CD4-positive, alpha-beta T cell treated with Interleukin-17A for 4 hours (primary cell): ENCODE measurements at regions not wholly inside any gene's neighbourhood (a gene's known extent, or its start where the extent isn't known, plus 50 kb on each side); places are given as distances from the start of the nearest gene placed in this dataset.

Source experiments
- DNase-seq: peaks from one replicate; pipeline ENCODE4 v3.0.0-alpha.2; 2020; ENCODE audit warnings: mixed read lengths

DNA sequence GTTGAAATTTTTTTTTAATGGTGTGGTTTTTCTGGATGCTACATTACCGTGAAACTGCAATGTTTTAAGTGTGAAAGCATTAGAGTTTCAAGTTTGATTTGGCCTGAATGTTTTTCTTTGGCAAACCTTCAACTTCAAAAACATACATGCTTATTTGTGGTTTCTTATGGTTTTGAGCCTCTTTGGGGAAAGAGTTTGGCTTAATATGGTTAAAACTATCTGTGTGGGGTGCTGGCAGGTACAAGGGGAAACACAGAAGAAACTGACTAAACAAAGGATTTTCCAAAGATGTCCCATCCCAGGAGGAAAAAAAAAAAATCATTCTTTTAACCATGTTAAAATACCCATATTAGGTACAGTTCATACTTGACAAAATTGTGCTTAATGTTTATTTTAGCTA, 121.1 kb downstream of the HGF start:
- DNase-seq: no peak

GRCh38 chr7:81645435-81645834, 124.4 kb downstream of the HGF start:
- DNase-seq: no peak

DNA sequence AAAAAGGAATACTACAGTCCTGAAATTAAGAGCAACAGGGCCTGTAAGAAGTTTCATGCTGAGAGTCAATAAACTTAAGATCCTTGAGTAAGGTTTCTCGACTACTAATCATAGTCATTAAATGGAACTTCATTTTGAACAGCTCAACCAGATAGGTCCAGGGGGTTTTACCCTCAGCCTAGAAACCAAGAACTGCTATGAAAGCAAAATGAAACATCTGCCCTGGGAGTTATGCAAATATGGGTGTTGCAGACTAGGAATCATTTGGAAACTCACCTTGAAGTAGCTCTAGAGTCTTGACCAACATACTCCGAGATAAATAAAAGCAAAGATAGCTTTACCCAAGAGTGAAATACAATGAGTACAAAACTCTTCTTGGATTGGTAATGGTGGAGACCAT, 128.0 kb downstream of the HGF start:
- no peak for DNase-seq

DNA sequence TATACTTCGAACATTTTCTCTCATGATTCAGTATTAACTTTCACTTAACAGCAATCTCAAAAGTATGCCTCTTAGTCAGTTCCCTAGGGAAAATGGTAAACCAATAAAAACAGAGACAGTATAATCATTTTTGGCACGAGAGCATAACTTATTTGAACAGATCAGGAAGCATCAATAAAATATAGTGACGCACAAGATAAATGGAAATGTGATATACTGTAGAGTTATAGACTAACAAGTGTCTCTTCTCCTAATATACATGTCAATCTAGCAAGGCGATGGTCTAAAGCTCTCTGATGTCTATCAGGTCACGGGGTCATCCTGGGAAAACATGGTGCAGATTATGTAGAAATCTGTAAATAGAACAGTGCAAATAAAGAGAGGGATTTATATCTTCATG, 131.6 kb downstream of the HGF start:
- no peak for DNase-seq

GRCh38 chr7:81637534-81637933, 132.3 kb downstream of the HGF start:
- no peak for DNase-seq

GRCh38 chr7:81632418-81632817, 137.4 kb downstream of the HGF start:
- DNase-seq: no peak

DNA sequence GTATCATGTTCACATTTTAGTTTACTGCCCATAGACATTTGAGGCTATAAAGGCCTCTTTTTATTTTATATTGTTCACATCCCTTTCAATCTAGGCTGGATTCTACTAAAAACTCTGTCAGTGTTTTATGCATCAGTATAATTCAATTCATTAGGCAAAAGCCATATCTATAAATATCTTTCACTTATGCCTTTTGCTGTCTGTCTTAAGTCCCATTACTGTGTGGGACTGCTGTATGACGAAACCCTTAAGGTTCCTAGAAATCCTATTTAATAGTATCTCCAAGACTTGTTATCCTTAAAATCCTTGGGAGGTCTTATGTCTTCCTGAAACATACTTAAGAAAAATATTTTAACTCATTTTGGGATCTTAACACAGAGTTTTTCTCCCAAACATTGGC, 139.2 kb downstream of the HGF start:
- DNase-seq: no peak

- no peak for DNase-seq
These were observed 140.1 kb downstream of the HGF start for GRCh38 chr7:81629702-81630101.

DNA sequence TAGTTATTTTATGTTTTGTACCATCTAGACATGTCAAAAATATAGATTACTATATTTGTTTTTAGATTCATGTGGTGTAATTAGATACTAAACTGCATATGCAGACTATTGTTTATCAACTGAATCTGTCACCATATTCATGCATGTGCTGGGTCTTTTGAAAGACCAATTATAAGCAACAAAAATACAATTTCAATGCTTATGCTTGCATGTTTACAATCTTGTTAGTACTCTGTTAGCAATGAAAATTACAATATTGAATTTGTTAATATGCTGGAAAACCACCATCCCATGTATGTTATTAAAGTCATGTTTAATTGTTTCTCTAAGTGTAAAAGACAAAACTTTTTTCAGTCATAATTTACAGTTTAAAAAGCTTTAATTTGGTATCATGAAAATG, 140.9 kb downstream of the HGF start:
- DNase-seq: no peak

- DNase-seq: no peak
These were observed 142.1 kb downstream of the HGF start for GRCh38 chr7:81627536-81628287.

DNA sequence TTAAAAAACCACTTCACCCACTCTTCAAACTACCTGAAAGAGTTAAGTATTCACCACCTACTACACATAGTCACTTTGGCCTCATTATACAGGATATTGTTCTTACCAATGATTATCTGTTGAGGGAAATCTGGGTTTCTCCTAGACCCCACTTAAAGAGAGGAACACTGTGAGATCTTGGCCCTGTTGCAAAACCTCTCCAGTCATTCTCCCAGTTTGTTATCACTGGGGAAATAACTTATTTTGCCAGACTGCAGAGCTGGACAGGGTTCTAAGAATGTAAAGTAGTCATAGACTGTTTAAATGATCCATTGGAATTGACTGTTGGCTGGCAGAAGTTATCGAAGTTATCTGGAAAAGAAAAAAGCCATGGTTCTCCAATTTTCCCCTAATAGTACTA, 143.8 kb downstream of the HGF start:
- DNase-seq: no peak

DNA sequence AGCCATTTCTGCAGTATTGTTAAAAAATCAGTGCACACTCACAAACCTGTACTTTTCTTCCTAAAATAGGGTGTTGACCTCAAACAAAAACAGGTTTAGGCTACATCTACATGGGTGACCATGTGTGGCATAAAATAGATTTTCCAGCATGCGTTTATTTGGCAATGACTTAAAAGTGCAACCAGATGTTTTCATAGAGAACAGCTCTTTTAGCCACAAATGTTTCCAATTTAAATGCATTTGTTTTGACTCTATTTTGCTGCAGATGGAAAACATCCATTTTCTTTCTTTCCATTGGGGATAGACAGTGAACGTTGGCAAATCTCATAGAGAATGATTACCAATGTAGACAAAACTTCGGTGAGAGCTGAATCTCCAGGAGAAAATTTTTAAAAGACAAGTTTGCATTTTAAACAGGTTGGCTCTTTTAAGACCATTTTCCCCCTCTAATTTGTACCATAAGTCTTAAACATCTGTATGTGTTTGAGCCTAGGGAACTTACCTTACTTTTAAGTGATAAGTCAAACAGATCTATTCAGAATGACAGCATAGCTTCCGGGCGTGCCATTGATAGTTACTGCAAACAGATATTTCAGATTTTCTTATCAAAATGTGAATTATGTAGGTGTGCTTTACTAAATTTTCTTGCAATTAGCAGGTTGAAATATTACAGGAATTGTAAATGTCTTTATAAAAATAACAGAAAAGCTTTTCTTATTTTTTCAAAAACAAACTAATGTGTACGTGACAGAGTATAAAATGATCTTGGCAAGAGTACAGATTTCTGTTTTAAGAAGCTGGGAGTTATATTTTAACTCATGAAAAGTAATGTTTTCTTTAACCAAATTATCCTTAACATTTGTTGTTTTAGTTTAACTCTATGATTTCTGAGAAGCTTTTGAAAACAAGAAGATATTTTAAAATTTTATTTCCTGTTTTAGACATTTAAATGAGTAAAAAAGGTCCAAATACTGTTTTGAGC, 144.9 kb downstream of the HGF start:
- DNase-seq: no peak

DNA sequence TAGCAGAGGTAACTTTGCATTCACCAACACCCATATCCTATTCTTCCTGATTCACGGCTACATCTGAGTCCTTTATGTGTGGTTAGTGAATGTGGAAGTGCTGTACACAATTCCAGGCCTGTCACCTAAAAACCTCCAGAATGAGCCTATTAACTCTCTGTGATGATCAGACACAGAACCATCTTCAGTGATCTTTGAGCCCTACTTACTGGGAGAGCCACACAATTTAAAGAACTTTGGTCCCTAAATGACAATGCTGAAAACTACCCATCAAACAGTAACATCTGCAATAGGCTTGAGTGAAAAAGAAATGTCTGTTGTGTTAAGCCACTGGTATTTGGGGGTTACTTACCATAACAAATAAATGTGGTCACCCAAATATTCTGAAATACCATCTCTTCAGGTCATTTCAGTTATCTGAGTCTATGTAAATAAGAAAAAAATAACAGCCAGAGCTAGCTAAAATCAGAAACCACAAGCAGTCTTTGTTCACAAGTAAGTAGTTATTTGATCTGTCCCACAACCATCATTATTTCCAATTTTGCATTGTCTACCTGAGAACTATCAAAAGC, 145.7 kb downstream of the HGF start:
- no peak for DNase-seq

- DNase-seq: no peak
These were observed 146.5 kb downstream of the HGF start for GRCh38 chr7:81623251-81623855.

DNA sequence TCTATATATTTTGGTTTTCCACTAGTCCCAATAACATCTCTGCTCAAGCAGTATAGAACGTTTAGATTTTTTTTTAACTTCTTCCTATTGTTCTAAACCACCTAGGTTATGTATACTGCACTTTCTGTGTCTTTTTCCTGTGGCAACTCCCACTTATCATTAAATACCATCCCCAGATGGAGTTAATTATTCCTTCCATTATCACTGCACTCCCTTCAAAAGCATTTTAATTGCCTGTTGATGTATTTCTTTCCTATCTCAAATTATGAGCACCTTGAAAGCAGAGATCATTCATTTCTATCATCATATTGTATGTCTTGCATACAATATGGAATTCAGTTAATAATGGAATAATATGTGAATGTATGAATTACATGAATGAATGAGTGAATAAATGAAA, 148.0 kb downstream of the HGF start:
- no peak for DNase-seq

DNA sequence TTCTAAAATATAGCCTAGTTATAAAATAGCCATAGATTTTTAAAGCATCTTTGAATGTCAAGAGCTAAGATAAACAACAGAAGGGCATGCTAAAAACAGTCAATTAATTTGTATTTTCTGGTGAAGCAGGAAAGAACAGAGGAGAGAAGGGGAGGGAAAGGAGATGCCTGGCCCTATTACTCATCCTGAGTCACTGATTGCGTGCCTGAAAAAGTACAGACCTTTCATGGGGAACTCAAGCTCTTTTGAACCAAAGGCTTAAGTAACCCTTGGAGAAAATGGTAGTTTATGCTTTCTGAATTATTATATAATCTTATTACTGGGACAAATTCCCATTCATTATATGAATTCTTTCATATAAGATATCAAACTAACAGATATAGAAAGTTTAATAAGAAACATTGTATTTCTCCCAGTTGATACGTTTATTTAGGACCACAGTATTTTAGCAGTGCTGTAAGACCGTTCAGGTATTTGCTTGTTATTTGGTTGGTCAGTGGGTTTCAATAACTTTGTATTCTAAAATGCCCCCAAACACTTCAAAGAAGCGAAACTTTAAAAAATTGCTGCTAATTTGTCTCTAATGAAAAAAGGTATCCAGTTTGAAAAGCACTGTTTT, 151.3 kb downstream of the HGF start:
- DNase-seq: no peak

- no peak for DNase-seq
These were observed 152.9 kb downstream of the HGF start for GRCh38 chr7:81616951-81617350.

DNA sequence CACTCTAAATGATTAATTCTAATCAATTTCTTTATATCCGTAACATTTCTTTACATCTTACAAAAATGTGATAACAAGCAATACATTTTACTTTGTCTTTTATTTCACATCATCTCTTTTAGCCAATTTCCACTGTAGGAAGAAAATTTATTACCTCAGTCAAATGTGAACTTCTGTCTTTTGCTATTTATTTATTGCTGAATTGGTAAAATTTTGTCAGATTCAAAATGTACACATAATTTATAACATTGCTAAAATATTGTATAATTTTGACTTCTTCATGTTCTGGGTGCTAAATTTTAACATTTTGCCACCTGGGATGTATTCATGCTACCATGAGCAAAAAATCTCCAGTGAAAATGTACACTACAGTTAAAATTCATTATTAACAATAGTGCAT, 158.0 kb downstream of the HGF start:
- no peak for DNase-seq

GRCh38 chr7:81611040-81611439, 158.8 kb downstream of the HGF start:
- no peak for DNase-seq

DNA sequence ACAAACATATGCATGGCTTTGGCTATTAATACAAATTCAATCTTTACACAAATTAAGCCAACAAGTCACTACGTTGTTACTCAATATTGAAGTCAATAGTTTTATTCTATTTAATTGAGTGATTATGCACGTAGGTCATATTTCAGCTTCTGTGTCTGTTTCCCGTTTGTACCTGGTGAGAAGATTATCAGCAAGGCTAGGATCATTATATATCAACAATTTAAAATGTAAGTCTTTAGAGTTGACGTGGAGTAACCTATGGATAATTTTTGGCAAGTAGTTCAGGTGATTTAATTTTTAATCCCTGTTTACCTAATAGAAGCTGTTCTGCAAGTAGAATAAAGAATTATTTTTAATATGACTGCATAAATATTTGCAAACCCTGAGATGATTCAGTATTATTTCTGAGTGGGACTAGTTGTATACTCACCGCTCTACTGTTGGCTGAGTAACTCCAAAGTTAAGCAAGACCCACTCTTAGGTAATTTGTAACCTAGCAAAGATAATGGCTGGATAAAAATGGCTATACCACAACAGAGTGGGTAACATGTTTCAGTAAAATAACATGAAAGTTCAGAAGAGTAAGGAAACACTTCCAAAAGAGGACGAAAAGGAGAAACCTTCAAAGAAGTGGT, 161.0 kb downstream of the HGF start:
- DNase-seq: no peak

DNA sequence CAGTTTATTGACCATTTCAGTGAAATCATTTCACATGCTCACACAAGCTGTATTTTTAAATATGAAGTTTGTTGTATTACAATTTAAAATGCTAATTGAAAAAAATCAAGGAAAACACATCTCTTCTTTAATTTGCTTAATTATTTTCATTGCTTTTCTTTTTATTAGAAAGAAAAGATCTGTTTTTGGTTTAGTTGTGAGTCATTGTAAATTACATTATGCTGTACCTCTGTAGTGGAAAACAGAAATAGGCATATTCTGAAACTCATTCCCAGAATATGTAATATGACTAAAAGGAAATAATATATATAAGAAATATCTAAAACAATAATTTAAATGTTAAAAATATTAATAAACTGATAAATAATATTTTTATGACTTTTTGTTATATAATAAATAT, 161.9 kb downstream of the HGF start:
- no peak for DNase-seq

- DNase-seq: no peak
These were observed 163.6 kb downstream of the HGF start for GRCh38 chr7:81606078-81606863.
